GM13976 (cell line): ENCODE measurements at regions not wholly inside any gene's neighbourhood (a gene's known extent, or its start where the extent isn't known, plus 50 kb on each side); places are given as distances from the start of the nearest gene placed in this dataset.

ENCODE experiments used
- DNase-seq: peaks from one replicate; pipeline ENCODE4 v3.0.0; 2012; ENCODE audit warnings: low spot score
- CTCF ChIP-seq: IDR thresholded peaks from 2 replicates; pipeline ENCODE4 v1.5.1; 2012; ENCODE audit warnings: borderline replicate concordance, mild to moderate bottlenecking; ENCODE audit not compliant: insufficient read depth; ENCODE audit errors: extremely low read depth, missing control alignments, control extremely low read depth
- in situ Hi-C: fragments of 300-500 bp; cut with MboI; formaldehyde crosslinking; loops from one replicate; pipeline ENCODE4 v1.12.0; 2022; ENCODE audit warnings: low sequenced_read_pairs, mixed read lengths, inconsistent platforms; ENCODE audit not compliant: unreplicated experiment

GRCh38 chr1:57494530-57495079 lies 70.7 kb upstream of the DAB1 start:
- in situ Hi-C loops, result no loop called here
- TF ChIP-seq CTCF, result no peak
- DNase-seq, result no peak

GRCh38 chr1:57492586-57493226 lies 68.8 kb upstream of the DAB1 start:
- in situ Hi-C loops, result no loop called here
- TF ChIP-seq CTCF, result no peak
- no peak for DNase-seq

GRCh38 chr1:57489358-57490036 lies 65.6 kb upstream of the DAB1 start:
- TF ChIP-seq CTCF, result no peak
- no peak for DNase-seq
- in situ Hi-C loops, result no loop called here

GRCh38 chr1:57485643-57486042 lies 61.8 kb upstream of the DAB1 start:
- in situ Hi-C loops, result no loop called here
- no peak for DNase-seq
- TF ChIP-seq CTCF, result no peak

- TF ChIP-seq CTCF, result no peak
- in situ Hi-C loops, result no loop called here
- DNase-seq, result no peak
Observed at GRCh38 chr1:57483954-57484353, 60.1 kb upstream of the DAB1 start.

GRCh38 chr1:57479471-57479870 lies 55.6 kb upstream of the DAB1 start:
- no peak for DNase-seq
- no peak for TF ChIP-seq CTCF
- in situ Hi-C loops, result no loop called here
